ENCODE measurements at regions not wholly inside any gene's neighbourhood (a gene's known extent, or its start where the extent isn't known, plus 50 kb on each side); places are given as distances from the start of the nearest gene placed in this dataset.
"Not testable (repeated sequence)": the region's sequence is repeated elsewhere in the genome, so short reads cannot be mapped to it uniquely, and the experiment has no call there.

GRCh38 chr2:83055376-83056010 is 1403.6 kb downstream of the SUCLG1 start:
- DNase-seq (ENCODE audit: low read depth): no peak

- no peak for DNase-seq (ENCODE audit: low read depth)
Observed at GRCh38 chr2:83054751-83055150, 1404.3 kb downstream of the SUCLG1 start.

DNA sequence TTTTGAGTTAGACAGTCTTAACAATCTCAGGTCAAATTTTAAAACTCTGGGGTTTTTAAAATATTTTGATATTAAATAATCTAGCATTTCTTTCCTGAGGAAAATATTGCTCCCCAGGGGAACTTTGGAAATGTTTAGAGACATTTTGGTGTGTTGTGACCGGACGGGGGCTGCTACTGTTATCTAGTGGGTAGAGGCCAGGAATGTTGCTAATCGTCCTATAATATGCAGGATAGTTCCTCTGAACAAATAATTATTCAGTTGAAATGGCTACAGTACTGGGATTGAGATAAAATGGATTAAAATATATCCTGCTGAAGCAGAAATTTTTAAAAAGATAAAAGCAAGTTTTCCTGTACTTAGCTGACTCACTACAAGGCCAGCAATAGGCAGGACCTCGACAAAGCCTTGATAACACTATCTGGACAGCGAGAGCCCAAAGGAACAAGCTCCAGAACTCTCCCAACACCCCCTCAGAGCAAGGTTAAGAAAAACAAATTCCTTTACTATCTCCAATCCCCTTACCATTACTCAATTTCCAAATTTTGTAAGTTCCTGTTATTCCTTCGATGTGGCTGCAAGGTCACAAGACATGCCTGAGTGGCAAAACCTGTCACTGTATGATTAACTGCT is 1407.4 kb downstream of the SUCLG1 start:
- no peak for DNase-seq (ENCODE audit: low read depth)

DNA sequence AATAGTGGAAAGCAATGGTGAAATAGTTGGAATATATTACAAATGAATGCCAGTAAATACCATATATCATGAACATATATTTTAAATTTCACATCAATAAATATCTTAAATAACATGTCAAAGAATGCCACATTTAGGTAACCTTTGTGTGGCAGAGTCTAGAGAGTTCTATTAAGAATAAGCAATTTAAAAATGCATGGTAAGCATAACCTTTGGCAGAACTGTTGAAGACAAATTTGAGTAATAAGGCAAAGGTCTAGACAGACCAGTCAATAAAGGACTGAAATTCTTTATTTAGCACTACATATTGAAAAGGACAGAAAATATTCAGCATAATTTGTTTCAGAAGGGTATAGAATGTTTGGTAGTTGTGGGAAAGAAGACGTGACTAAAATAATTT is 1417.0 kb downstream of the SUCLG1 start:
- no peak for DNase-seq (ENCODE audit: low read depth)

DNA sequence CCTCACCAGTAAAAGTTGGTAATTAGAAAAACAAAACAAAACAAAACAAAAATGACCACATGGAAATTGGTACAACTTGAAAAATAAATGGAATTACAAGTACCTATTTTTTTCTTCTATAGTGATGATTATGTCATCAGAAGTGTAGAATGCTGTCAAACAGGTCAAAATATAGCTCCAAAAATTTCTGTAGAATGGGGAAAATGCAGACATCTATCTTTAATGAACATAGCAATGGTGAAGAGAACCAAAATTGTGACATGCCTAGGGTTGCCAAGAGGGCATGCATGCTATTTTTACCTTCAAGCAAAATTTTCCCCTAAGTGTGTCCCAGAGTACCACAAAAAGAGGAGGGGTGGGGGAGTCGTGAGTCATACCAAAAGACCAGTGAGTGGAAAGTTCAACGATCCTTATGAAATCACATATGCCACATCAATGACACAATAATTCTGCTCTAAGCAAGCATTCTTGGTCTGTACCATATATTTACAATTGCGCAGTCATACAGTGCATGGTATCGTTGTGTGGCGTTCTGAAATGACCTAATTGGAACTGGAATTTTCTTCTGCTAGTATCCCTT is 1436.4 kb downstream of the SUCLG1 start:
- no peak for DNase-seq (ENCODE audit: low read depth)

GRCh38 chr2:83017366-83018090 is 1441.6 kb downstream of the SUCLG1 start:
- DNase-seq (ENCODE audit: low read depth): no peak

GRCh38 chr2:83016343-83017110 is 1442.6 kb downstream of the SUCLG1 start:
- DNase-seq (ENCODE audit: low read depth): no peak

DNA sequence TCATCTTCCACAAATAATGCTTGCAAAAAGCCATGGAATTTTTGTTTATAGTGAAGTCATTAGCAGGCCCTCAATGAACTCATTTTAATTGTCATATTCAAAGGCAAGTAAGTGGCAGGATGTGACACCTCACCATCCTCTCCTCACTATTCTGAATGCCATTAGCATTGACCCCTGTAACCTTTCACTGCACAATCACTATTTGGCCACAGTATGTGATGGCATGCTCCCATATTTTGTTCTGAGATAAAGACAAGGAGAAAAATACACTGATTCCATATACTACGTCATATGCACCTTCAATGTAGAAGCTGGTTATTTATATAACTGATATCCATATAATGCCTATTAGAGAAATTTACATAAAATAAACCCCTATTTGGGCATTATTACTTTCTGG is 1443.2 kb downstream of the SUCLG1 start:
- no peak for DNase-seq (ENCODE audit: low read depth)

GRCh38 chr2:83015035-83015715 is 1443.9 kb downstream of the SUCLG1 start:
- no peak for DNase-seq (ENCODE audit: low read depth)

- DNase-seq (ENCODE audit: low read depth): no peak
Observed at GRCh38 chr2:83014462-83014861, 1444.6 kb downstream of the SUCLG1 start.

- DNase-seq (ENCODE audit: low read depth): no peak
Observed at GRCh38 chr2:83006961-83007360, 1452.1 kb downstream of the SUCLG1 start.

- DNase-seq (ENCODE audit: low read depth): no peak
Observed at GRCh38 chr2:83003555-83003954, 1455.5 kb downstream of the SUCLG1 start.

- no peak for DNase-seq (ENCODE audit: low read depth)
Observed at GRCh38 chr2:83002706-83003105, 1456.4 kb downstream of the SUCLG1 start.

DNA sequence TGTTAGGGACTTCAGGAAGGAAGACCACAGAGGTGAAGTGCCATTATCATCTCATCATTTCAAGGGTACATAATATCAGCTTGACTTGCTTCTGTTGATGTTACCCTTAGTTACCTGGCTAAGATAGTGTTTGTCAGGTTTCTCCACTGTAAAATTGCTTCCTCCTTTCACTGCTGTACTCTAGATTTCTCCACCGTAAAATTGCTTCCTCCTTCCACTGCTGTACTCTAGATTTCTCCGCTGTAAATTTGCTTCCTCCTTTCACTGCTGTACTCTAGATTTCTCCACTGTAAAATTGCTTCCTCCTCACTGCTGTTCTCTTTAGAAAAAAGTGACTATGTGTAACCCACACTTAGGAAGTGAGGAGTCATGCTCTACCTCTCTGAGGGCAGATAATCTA is 1460.3 kb downstream of the SUCLG1 start:
- no peak for DNase-seq (ENCODE audit: low read depth)

DNA sequence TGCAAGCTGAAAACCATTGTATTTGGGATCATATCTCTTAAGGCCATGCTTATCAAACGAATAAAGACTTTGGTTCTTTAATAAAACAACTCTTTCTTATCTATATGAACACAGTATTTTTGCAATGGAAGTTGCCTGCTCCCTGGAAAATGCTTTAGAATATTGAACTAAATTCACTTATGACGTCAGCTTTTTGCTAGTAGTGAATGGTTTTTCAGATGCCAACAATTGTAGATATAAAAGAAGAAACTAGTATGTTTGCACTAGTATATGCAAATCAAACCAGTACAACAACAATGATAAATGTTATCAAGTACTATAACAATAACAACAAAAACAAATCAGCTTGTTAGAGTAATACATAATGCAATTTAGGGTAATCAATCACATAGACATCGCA is 1462.9 kb downstream of the SUCLG1 start:
- DNase-seq (ENCODE audit: low read depth): no peak

DNA sequence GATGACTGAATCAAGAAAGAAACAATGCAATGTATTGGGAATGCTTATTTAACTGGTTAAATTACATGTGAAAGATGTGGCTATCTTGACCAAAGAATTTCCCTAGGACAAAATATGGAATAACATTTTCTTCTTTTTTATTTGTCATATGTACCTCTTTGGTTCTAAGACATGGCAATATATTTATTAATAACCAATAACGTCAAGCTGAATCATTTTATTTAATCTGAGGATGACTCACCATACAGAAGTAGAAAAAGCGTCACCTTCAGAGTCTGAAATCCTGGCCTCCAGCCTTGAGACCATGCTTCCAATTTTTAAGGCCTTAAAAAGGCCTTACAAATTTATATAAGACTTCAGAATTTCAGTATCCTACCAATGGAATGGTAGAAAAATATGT is 1464.9 kb downstream of the SUCLG1 start:
- DNase-seq (ENCODE audit: low read depth): no peak

- DNase-seq (ENCODE audit: low read depth): no peak
Observed at GRCh38 chr2:82993609-82994008, 1465.5 kb downstream of the SUCLG1 start.

GRCh38 chr2:82992968-82993367 is 1466.1 kb downstream of the SUCLG1 start:
- DNase-seq (ENCODE audit: low read depth): no peak

- not testable (repeated sequence) for DNase-seq (ENCODE audit: low read depth)
Observed at GRCh38 chr2:82987706-82988105, 1471.4 kb downstream of the SUCLG1 start.

DNA sequence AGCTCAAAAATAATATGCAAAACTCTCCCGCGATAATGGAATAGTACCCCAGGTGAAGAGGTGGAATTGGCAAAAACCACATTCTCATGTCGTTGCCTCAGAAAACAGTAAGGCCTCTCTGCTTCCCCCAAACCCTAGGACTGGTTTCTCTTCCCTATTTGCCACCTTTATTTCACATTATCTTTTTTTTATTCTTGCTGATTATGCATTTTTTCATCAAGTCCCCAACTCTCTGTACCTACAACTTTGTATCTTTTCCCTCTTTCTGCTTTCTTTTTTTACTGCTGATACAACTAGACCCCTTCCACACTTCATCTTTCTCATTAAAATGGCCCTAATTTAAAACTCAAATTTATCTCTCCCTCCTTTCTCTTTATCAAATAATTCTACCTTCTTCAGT is 1472.2 kb downstream of the SUCLG1 start:
- no peak for DNase-seq (ENCODE audit: low read depth)

- DNase-seq (ENCODE audit: low read depth): no peak
Observed at GRCh38 chr2:82985572-82986197, 1473.4 kb downstream of the SUCLG1 start.
